ENCODE measurements at regions not wholly inside any gene's neighbourhood (a gene's known extent, or its start where the extent isn't known, plus 50 kb on each side); places are given as distances from the start of the nearest gene placed in this dataset.

DNA sequence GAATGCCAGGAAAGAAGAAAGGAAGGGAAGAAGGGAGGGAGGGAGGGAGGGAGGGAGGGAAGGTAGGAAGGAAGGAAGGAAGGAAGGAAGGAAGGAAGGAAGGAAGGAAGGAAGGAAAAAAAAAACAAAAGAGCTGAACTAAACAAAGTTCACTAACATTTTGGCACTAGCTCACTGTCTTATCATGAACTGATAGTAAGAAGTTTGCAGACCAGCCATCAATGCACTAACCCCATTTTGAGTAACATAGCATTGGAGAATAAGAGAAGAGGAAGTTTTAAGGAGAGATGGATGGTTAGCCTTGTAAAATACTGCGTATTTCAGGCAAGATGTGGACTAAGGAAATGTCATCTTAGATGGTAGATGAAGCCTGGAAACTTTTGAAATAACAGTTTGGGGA, 1136.0 kb downstream of the FLRT2 start (continued):
- TF ChIP-seq TCF12 (IDR thresholded peaks at IDR 0.05) (no peak), TCF12 (CRISPR knock-in tag; IDR thresholded peaks at IDR 0.05) (no peak), ZNF589 (CRISPR knock-in tag; conservative IDR thresholded peaks at IDR 0.05) (no peak)
- TF ChIP-seq, protein P1, sequence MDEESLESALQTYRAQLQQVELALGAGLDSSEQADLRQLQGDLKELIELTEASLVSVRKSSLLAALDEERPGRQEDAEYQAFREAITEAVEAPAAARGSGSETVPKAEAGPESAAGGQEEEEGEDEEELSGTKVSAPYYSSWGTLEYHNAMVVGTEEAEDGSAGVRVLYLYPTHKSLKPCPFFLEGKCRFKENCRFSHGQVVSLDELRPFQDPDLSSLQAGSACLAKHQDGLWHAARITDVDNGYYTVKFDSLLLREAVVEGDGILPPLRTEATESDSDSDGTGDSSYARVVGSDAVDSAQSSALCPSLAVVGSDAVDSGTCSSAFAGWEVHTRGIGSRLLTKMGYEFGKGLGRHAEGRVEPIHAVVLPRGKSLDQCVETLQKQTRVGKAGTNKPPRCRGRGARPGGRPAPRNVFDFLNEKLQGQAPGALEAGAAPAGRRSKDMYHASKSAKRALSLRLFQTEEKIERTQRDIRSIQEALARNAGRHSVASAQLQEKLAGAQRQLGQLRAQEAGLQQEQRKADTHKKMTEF (CRISPR knock-in tag; IDR thresholded peaks at IDR 0.05) = no peak
- TF ChIP-seq, protein P2, sequence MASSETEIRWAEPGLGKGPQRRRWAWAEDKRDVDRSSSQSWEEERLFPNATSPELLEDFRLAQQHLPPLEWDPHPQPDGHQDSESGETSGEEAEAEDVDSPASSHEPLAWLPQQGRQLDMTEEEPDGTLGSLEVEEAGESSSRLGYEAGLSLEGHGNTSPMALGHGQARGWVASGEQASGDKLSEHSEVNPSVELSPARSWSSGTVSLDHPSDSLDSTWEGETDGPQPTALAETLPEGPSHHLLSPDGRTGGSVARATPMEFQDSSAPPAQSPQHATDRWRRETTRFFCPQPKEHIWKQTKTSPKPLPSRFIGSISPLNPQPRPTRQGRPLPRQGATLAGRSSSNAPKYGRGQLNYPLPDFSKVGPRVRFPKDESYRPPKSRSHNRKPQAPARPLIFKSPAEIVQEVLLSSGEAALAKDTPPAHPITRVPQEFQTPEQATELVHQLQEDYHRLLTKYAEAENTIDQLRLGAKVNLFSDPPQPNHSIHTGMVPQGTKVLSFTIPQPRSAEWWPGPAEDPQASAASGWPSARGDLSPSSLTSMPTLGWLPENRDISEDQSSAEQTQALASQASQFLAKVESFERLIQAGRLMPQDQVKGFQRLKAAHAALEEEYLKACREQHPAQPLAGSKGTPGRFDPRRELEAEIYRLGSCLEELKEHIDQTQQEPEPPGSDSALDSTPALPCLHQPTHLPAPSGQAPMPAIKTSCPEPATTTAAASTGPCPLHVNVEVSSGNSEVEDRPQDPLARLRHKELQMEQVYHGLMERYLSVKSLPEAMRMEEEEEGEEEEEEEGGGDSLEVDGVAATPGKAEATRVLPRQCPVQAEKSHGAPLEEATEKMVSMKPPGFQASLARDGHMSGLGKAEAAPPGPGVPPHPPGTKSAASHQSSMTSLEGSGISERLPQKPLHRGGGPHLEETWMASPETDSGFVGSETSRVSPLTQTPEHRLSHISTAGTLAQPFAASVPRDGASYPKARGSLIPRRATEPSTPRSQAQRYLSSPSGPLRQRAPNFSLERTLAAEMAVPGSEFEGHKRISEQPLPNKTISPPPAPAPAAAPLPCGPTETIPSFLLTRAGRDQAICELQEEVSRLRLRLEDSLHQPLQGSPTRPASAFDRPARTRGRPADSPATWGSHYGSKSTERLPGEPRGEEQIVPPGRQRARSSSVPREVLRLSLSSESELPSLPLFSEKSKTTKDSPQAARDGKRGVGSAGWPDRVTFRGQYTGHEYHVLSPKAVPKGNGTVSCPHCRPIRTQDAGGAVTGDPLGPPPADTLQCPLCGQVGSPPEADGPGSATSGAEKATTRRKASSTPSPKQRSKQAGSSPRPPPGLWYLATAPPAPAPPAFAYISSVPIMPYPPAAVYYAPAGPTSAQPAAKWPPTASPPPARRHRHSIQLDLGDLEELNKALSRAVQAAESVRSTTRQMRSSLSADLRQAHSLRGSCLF (CRISPR knock-in tag; IDR thresholded peaks at IDR 0.05; ENCODE audit: borderline replicate concordance) = no peak

DNA sequence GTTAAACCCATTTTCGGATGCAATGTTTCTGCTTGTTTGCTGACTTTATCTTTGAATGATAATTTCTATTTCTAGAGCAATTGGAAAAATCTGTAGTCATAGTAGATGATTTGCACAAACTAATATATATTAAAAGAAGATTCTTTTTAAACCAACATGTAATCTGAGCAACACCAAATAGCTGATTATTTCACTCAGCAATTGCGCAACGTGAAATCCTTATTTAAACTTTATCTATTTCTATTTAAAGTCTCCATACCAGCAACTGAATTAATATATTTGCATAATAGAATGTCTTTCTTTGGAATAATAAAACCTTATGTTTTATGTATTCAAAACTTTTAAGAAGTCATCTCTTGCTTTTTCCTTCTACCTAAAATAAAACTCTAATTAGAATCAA, 1132.4 kb downstream of the FLRT2 start:
- Histone ChIP-seq H3K4me1 (ENCODE audit: insufficient read depth, low read length) (no peaks in the 10 kb centered on the region), H2AFZ (ENCODE audit: low read length) (no peak overlapping the region), H3K9ac (ENCODE audit: insufficient read depth, low read depth, low read length) (no peak overlapping the region), H3K79me2 (ENCODE audit: insufficient read depth, low read length) (no peaks in the 10 kb centered on the region), H3K36me3 (replicated peaks in 1 of 2; ENCODE audit: control insufficient read depth in 1 of 2, insufficient read depth in 2 of 2, low read length in 2 of 2) (no peaks in the 10 kb centered on the region), H3K9me3 (ENCODE audit: low read length) (no peaks in the 10 kb centered on the region), H3K4me3 (replicated peaks in 1 of 3; ENCODE audit: insufficient read depth in 1 of 3, low read depth in 2 of 3, low read length in 3 of 3) (no peak overlapping the region), H3K27me3 (ENCODE audit: control insufficient read depth in 1 of 2, insufficient read depth in 2 of 2, low read length in 2 of 2) (no peaks in the 10 kb centered on the region), H3K4me2 (ENCODE audit: low read depth, low read length) (no peak overlapping the region), H4K20me1 (ENCODE audit: insufficient read depth, low read length) (no peaks in the 10 kb centered on the region), H3K27ac (ENCODE audit: extremely low read length, insufficient read depth, low read length) (no peak overlapping the region)
- no TSS peak for BruUV-seq (replicated peaks)
- no peak for FAIRE-seq
- ChIA-PET CTCF (ENCODE audit: low intra/inter-chr PET ratio, low total read pairs) (no interaction called here), POLR2A (no interaction called here)
- intact Hi-C loops (cut with micrococcal nuclease; ENCODE audit: unreplicated experiment) = no loop called here
- no peak for DNase-seq (ENCODE audit: low spot score)
- WGBS (ENCODE audit: low lambda C conversion rate) = 49% methylated on average over 3 of the region's 3 CpGs
- ATAC-seq = no peak
- TF ChIP-seq ZNF75D (CRISPR knock-in tag; IDR thresholded peaks at IDR 0.05; ENCODE audit: borderline replicate concordance) = no peak
- peak; percentile 56; the same call in 1 of the 2 replicates for TF ChIP-seq CEBPB (IDR thresholded peaks at IDR 0.05; ENCODE audit: borderline replicate concordance, low read depth, low read length)
- TF ChIP-seq ISX (CRISPR knock-in tag; conservative IDR thresholded peaks at IDR 0.05) = no peak
- in situ Hi-C loops (cut with HindIII; ENCODE audit: extremely low pct_ligation_motif_present, low pct_unique_long_range_greater_than_20kb) = no loop called here
